Activated CD4-positive, alpha-beta memory T cell treated with anti-CD3 and anti-CD28 coated beads for 36 hours (primary cell): ENCODE measurements at regions not wholly inside any gene's neighbourhood (a gene's known extent, or its start where the extent isn't known, plus 50 kb on each side); places are given as distances from the start of the nearest gene placed in this dataset.
A peak's percentile ranks its signal among the peaks of the same experiment; 100 is the strongest.

ENCODE experiments used
- CTCF ChIA-PET: fragments of 350-600 bp; sonication (Branson Sonifier 250); formaldehyde crosslinking; loops from one replicate; lab custom pipeline; 2021; ENCODE audit warnings: antibody characterized with exemption, inconsistent platforms; lab: Charles Lee
- POLR2A ChIA-PET: fragments of 350-600 bp; sonication (Branson Sonifier 250); formaldehyde crosslinking; loops from one replicate; lab custom pipeline; 2021; ENCODE audit warnings: antibody characterized with exemption; lab: Charles Lee
- DNase-seq: peaks from one replicate; pipeline ENCODE4 v3.0.0-alpha.2; 2020
- H3K27ac Mint-ChIP-seq: one replicate; pipeline ENCODE4 v1.8.0; 2021; ENCODE audit warnings: mixed read lengths
- H3K27me3 Mint-ChIP-seq: one replicate; pipeline ENCODE4 v1.8.0; 2021; ENCODE audit warnings: mixed read lengths
- H3K36me3 Mint-ChIP-seq: one replicate; pipeline ENCODE4 v1.8.0; 2021; ENCODE audit warnings: mixed read lengths
- H3K4me1 Mint-ChIP-seq: one replicate; pipeline ENCODE4 v1.8.0; 2021; ENCODE audit warnings: low read depth, mixed read lengths
- H3K4me3 Mint-ChIP-seq: one replicate; pipeline ENCODE4 v1.8.0; 2021; ENCODE audit warnings: mild to moderate bottlenecking, mixed read lengths
- H3K9me3 Mint-ChIP-seq: one replicate; pipeline ENCODE4 v1.8.0; 2021; ENCODE audit warnings: mixed read lengths
- intact Hi-C: fragments of 100-400 bp; cut with micrococcal nuclease; formaldehyde crosslinking; loops from one replicate; pipeline ENCODE4 v1.15.1; 2023

DNA sequence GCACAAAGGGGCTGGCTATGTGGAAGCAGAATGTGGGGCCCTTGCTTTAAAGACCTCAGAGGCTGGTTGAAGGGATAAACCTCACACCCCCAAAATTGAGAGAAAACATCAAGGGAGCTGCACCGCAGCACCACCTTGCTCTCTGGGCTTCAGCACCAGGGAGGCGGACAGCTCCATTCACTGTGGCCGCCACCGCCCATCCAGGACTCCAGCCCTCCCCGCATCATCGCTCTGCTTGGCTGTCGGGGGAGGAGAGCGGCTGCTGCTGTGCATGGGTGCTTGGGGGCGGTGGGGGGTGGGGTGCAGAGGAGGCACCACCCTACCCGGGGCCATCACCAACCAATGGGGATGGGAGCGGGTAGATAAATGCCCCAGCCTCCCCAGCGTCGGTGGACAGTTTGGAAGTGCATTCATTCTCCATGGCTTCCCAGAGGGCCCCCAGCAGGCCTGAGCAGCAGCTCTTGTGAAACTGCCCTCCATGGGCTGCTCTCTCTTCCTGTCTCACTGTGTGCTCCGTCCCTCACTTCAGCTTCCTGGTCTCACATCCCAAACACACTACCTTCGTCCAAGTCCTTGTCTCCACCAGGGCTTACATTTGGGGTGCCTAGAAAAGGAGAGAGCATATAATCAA, 75.7 kb upstream of the BHLHE23 start:
- ChIA-PET POLR2A (no interaction called here), CTCF (interaction anchor here (0.6 kb wide), 1 partner anchor 209 kb away, joined by 3 read pairs; no protein-coding TSS in a partner anchor)
- no peak overlapping the region for H3K27ac Mint-ChIP-seq
- H3K27me3 Mint-ChIP-seq, result peaks cover 23% of the 10 kb centered on the region
- DNase-seq, result peak; percentile 49
- peaks cover 2% of the 10 kb centered on the region for H3K36me3 Mint-ChIP-seq
- peaks cover 24% of the 10 kb centered on the region for H3K9me3 Mint-ChIP-seq
- no peak overlapping the region for H3K4me3 Mint-ChIP-seq
- H3K4me1 Mint-ChIP-seq, result no peaks in the 10 kb centered on the region
- intact Hi-C loops, result no loop called here

DNA sequence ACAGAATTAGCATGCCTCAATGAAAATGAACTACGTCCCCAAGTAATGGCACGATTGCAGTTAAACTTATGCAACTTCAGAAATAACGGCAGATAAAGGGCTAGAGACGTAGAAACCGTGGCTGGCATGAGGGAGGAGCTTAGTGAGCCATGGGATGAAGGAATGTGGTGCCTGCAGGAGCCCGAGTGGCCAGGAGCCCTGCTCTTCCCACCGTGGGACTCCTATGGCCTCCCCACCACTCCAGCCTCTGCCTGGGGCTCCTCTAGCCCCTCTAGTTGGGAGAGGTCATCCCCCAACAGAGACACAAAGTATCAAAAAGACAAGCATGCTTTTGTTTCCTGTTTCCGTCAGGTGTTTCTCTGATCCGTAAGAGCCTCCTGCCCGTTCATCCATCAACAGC, 75.1 kb upstream of the BHLHE23 start:
- Mint-ChIP-seq H3K27me3 (peaks cover 23% of the 10 kb centered on the region), H3K9me3 (peaks cover 29% of the 10 kb centered on the region), H3K4me1 (no peaks in the 10 kb centered on the region), H3K4me3 (no peak overlapping the region), H3K36me3 (peaks cover 4% of the 10 kb centered on the region), H3K27ac (no peak overlapping the region)
- POLR2A ChIA-PET, result no interaction called here
- no peak for DNase-seq
- intact Hi-C loops, result no loop called here
- CTCF ChIA-PET, result interaction anchor here (0.6 kb wide), 1 partner anchor 208 kb away, joined by 3 read pairs; no protein-coding TSS in a partner anchor

DNA sequence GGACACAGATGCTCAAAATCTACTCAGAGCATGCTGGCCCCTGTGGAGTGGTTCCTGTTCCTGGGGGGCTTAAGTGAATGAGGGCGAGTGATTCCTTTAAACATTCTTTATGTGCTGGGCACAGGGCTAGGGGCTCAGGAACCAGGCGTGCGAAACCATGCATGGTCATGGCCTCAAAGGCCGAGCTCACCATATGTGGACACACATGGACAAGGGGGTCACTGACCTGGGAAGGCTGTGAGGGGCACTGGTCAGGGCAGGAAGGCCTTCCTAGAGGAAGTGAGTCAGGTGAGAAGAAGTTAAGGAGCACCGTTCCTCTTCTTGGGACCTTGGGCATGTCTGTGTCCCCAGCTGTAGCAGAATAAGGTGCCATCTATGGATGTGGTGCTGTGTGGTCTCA, 74.6 kb upstream of the BHLHE23 start:
- CTCF ChIA-PET, result no interaction called here
- Mint-ChIP-seq H3K4me3 (no peak overlapping the region), H3K9me3 (peaks cover 33% of the 10 kb centered on the region), H3K4me1 (no peaks in the 10 kb centered on the region), H3K27me3 (peaks cover 25% of the 10 kb centered on the region), H3K36me3 (peaks cover 5% of the 10 kb centered on the region), H3K27ac (no peak overlapping the region)
- intact Hi-C loops, result no loop called here
- DNase-seq, result no peak
- POLR2A ChIA-PET, result no interaction called here

DNA sequence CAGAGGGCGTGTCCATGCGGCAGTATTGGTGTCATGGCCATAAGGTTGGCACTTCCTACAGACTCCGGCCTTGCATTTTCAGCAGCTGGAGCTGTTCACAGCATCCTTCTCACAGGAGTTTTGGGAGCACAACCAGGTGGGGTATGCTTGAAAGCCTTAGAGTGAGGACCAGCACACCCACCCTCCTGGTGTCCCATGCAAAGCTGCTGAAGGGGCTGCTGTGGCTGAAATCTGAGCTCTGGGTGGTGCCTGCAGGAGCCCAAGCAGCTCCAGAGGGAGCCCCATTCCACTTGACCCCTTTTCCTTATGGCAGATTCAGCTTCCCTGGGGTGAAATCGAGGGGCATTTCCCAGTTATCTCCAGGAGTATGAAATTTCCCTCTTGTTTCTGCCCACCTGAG, 74.0 kb upstream of the BHLHE23 start:
- ChIA-PET CTCF (no interaction called here), POLR2A (no interaction called here)
- intact Hi-C loops, result no loop called here
- no peak for DNase-seq
- Mint-ChIP-seq H3K36me3 (peaks cover 7% of the 10 kb centered on the region), H3K4me1 (no peaks in the 10 kb centered on the region), H3K9me3 (peaks cover 36% of the 10 kb centered on the region), H3K27me3 (peaks cover 25% of the 10 kb centered on the region), H3K27ac (no peak overlapping the region), H3K4me3 (no peak overlapping the region)

DNA sequence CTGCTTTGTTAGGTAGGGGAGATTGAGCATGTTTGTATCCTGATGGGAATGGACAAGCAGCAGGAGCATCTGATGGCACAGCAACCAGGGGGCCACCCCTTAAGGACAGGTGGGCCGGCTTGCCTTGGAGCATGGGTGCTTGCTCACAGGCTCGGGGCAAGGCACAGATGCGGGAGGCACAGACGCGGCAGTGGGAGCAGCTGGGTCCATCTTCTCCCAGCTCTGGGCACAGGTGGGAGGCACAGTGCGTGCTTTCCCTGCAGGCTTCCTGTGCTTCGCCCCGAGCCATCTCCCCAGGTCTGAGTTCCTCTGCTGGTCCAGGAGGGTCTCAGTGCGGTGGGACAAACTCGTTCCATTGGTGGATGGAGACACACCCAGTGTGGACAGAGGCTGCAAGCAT, 73.6 kb upstream of the BHLHE23 start:
- no peak overlapping the region for H3K27ac Mint-ChIP-seq
- H3K4me1 Mint-ChIP-seq, result no peaks in the 10 kb centered on the region
- H3K27me3 Mint-ChIP-seq, result peaks cover 23% of the 10 kb centered on the region

DNA sequence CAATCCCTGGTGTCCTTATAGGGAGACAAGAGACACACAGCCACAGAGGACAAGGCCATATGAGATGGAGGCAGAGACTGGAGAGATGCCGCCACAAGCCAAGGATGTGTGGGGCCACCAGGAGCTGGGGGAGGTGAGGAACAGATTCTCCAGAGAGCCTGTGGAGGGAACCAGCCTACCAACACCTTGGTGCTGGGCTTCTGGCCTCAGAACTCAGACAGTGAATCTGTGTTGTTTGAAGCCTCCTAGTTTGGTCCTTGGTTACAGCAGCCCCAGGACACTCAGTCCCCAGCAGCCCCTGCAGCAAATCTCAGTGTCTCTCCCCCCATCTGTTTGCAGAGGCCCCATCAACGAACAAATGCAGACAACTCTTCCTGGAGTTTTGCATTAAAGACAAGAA, 73.2 kb upstream of the BHLHE23 start:
- ChIA-PET CTCF (no interaction called here), POLR2A (no interaction called here)
- H3K4me3 Mint-ChIP-seq, result no peak overlapping the region
- intact Hi-C loops, result no loop called here
- H3K27me3 Mint-ChIP-seq, result peaks cover 21% of the 10 kb centered on the region
- H3K27ac Mint-ChIP-seq, result no peak overlapping the region
- H3K9me3 Mint-ChIP-seq, result peaks cover 36% of the 10 kb centered on the region
- no peak for DNase-seq
- H3K36me3 Mint-ChIP-seq, result peaks cover 7% of the 10 kb centered on the region
- no peaks in the 10 kb centered on the region for H3K4me1 Mint-ChIP-seq

More for the DNA sequence above, 73.6 kb upstream of the BHLHE23 start:
- Mint-ChIP-seq H3K36me3 (peaks cover 7% of the 10 kb centered on the region), H3K4me3 (no peak overlapping the region), H3K9me3 (peaks cover 36% of the 10 kb centered on the region)
- intact Hi-C loops, result no loop called here
- ChIA-PET POLR2A (no interaction called here), CTCF (no interaction called here)
- DNase-seq, result no peak

DNA sequence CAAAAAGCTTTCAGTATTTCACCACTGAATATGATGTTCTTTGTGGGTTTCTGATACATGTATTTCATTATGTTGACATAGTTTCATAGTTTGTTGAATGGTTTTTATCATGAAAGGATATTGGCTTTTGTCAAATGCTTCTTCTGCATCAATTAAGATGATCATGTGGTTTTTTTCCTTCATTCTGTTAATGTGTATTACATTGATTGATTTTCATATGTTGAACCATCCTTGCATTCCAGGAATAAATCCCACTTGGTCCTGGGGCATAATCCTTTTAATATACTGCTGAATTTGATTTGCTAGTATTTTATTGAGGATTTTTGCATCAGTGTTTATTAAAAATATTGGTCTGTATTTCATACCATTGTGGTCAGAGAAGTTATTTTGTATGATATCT, 70.9 kb upstream of the BHLHE23 start:
- CTCF ChIA-PET, result no interaction called here
- Mint-ChIP-seq H3K27me3 (peaks cover 28% of the 10 kb centered on the region), H3K4me3 (no peak overlapping the region), H3K4me1 (peaks cover 1% of the 10 kb centered on the region), H3K27ac (no peak overlapping the region), H3K36me3 (peaks cover 7% of the 10 kb centered on the region), H3K9me3 (peaks cover 36% of the 10 kb centered on the region)
- intact Hi-C loops, result no loop called here
- POLR2A ChIA-PET, result no interaction called here
- DNase-seq, result no peak

DNA sequence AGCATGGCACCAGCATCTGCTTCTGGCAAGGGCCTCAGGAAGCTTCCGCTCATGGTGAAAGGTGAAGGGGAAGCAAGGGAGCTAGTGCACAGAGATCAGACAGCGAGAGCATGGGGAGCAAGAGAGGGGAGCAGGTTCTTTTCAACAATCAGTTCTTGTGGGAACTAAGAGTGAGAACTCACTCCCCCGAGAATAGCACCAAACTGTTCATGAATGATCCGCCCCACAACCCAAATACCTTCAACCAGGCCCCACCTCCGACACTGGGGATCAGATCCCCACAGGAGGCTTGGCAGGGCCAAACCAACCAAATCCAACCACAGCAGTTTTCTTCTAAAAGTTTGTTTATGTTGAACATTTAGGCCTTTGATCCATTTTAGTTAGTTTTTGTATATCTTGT, 69.7 kb upstream of the BHLHE23 start:
- H3K4me1 Mint-ChIP-seq, result peaks cover 3% of the 10 kb centered on the region
- DNase-seq, result no peak
- peaks cover 36% of the 10 kb centered on the region for H3K9me3 Mint-ChIP-seq
- peaks cover 7% of the 10 kb centered on the region for H3K36me3 Mint-ChIP-seq
- peaks cover 27% of the 10 kb centered on the region for H3K27me3 Mint-ChIP-seq
- ChIA-PET CTCF (no interaction called here), POLR2A (no interaction called here)
- intact Hi-C loops, result no loop called here
- no peak overlapping the region for H3K27ac Mint-ChIP-seq
- H3K4me3 Mint-ChIP-seq, result no peak overlapping the region

DNA sequence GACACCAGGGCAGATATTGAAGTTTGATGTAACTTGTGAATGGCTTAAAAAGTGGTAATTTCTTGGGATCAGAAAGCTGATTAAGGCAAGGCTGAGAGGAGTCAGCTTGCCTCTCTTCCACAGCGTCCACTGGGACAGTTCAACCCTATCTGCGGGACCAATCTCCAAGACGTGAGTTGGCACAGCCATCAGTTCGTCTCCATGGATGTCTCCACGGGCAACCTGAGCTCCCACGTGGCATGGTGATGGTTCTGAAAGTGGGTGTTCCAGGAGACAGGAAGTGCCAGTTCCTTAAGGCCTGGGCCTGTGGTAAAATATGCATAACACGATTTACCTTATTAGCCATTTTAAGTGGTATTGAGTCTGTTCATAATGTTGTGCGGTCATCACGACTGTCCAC, 67.9 kb upstream of the BHLHE23 start:
- peaks cover 31% of the 10 kb centered on the region for H3K9me3 Mint-ChIP-seq
- no peak overlapping the region for H3K27ac Mint-ChIP-seq
- no peak for DNase-seq
- H3K27me3 Mint-ChIP-seq, result peaks cover 28% of the 10 kb centered on the region
- intact Hi-C loops, result no loop called here
- H3K4me3 Mint-ChIP-seq, result no peak overlapping the region
- peaks cover 5% of the 10 kb centered on the region for H3K36me3 Mint-ChIP-seq
- POLR2A ChIA-PET, result no interaction called here
- CTCF ChIA-PET, result no interaction called here
- H3K4me1 Mint-ChIP-seq, result peaks cover 3% of the 10 kb centered on the region

DNA sequence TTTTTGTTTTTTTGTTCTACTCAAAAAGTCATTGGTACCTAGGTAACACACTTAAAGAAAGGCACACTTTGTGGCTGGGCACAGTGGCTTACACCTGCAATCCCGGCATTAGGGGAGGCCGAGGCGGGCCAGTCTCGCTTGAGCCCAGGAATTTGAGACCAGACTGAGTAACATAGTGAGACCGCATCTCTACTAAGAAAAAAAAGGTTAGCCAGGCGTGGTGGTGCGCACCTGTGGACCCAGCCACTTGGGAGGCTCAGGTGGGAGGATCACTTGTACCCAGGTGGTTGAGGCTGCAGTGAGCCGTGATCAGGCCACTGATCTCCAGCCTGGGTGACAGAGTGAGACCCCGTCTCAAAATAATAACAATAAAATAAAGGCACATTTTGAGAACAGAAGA, 67.4 kb upstream of the BHLHE23 start:
- ChIA-PET POLR2A (no interaction called here), CTCF (no interaction called here)
- peaks cover 27% of the 10 kb centered on the region for H3K9me3 Mint-ChIP-seq

DNA sequence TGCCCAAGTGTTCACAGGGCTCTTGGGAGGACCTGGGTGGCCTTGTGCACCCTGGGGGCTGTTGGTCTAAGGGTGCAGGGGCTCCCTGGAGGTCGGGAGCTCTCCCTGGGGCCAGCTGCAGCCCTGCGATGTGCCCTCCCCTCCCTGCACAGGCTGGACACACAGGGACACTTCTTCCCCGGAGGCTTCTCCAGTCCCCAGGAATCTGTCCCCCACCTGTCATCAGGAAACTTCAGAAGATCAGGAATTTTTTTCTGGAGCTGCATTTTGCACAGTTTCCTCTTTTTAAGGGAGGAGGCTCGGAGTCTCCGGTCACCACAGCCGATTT, 66.9 kb upstream of the BHLHE23 start:
- intact Hi-C loops, result no loop called here
- Mint-ChIP-seq H3K4me3 (no peak overlapping the region), H3K9me3 (peaks cover 25% of the 10 kb centered on the region), H3K27ac (no peak overlapping the region), H3K4me1 (peaks cover 3% of the 10 kb centered on the region), H3K27me3 (peaks cover 32% of the 10 kb centered on the region), H3K36me3 (peaks cover 5% of the 10 kb centered on the region)
- CTCF ChIA-PET, result no interaction called here
- POLR2A ChIA-PET, result no interaction called here
- no peak for DNase-seq

More for the DNA sequence above, 67.4 kb upstream of the BHLHE23 start:
- Mint-ChIP-seq H3K27ac (no peak overlapping the region), H3K36me3 (peaks cover 5% of the 10 kb centered on the region), H3K4me1 (peaks cover 3% of the 10 kb centered on the region), H3K27me3 (peaks cover 31% of the 10 kb centered on the region), H3K4me3 (no peak overlapping the region)
- intact Hi-C loops, result no loop called here
- DNase-seq, result no peak

DNA sequence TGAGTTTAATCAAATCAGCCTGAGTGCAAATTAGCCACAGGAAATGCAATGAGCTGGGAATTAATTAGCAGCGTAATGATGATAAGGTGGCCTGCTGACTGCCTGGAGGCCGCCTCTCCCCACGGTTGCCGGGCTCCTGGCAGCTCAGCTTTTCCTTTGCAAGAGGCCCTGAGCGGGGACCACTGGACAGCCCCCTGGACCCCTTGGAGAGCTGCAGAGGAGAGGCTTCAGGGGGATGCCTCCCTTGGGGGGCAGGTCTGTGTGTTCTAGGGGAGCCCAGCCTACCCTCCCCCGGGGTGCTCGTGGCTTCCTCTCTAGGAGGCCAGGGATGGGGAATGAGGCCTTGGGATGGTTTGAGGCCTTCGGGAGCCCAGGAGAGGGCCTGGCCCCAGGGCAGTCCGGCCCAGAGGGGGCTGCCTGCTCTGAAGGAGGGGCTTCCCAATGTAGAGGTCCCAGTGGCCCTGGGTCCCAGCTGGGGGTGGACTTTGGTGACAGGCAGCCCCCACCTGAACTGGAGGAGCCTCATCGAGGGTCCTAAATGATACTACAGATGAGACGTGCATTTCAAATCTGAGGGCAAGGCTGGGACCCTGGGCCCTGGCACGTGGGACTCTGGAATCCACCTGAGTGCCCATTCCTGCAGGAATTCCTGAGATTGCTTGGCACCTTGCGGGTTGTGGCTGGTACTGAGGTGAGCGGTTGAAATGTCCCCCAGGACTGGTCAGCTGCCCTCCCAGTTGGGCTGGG, 66.4 kb upstream of the BHLHE23 start:
- peaks cover 19% of the 10 kb centered on the region for H3K9me3 Mint-ChIP-seq
- peaks cover 3% of the 10 kb centered on the region for H3K4me1 Mint-ChIP-seq
- POLR2A ChIA-PET, result no interaction called here
- H3K27me3 Mint-ChIP-seq, result peaks cover 32% of the 10 kb centered on the region
- no peak overlapping the region for H3K27ac Mint-ChIP-seq
- intact Hi-C loops, result no loop called here
- no peak for DNase-seq
- H3K4me3 Mint-ChIP-seq, result no peak overlapping the region
- H3K36me3 Mint-ChIP-seq, result peaks cover 5% of the 10 kb centered on the region
- CTCF ChIA-PET, result no interaction called here
